Neuronal stem cell (in vitro differentiated cells): ENCODE measurements at regions not wholly inside any gene's neighbourhood (a gene's known extent, or its start where the extent isn't known, plus 50 kb on each side); places are given as distances from the start of the nearest gene placed in this dataset.

Experiments
- DNase-seq: peaks from one replicate; pipeline ENCODE4 v3.0.0-alpha.2; 2013; ENCODE audit warnings: low spot score
- H2AFZ ChIP-seq: one replicate; pipeline ENCODE4 v1.6.1; 2013; ENCODE audit warnings: mild to moderate bottlenecking, low read length, inconsistent platforms
- H2AK5ac ChIP-seq: 2 replicates; pipeline ENCODE4 v1.6.1; 2013; ENCODE audit warnings: low read depth, mild to moderate bottlenecking, inconsistent platforms, low read length, moderate library complexity, mixed read lengths
- H2BK120ac ChIP-seq: 2 replicates; pipeline ENCODE4 v1.6.1; 2013; ENCODE audit warnings: low read depth, mild to moderate bottlenecking, inconsistent platforms, low read length, moderate library complexity, mixed read lengths
- H2BK12ac ChIP-seq: one replicate; pipeline ENCODE4 v1.6.1; 2013; ENCODE audit warnings: low read length, inconsistent platforms
- H2BK15ac ChIP-seq: 2 replicates; pipeline ENCODE4 v1.6.1; 2013; ENCODE audit warnings: mild to moderate bottlenecking, low read length, inconsistent platforms, mixed read lengths
- H2BK5ac ChIP-seq: one replicate; pipeline ENCODE4 v1.6.1; 2013; ENCODE audit warnings: inconsistent platforms, mild to moderate bottlenecking, low read length, moderate library complexity
- H3K14ac ChIP-seq: one replicate; pipeline ENCODE4 v1.6.1; 2013; ENCODE audit warnings: low read length, inconsistent platforms
- H3K18ac ChIP-seq: 2 replicates; pipeline ENCODE4 v1.6.1; 2013; ENCODE audit warnings: low read length, inconsistent platforms
- H3K23ac ChIP-seq: 2 replicates; pipeline ENCODE4 v1.6.1; 2013; ENCODE audit warnings: low read depth, mild to moderate bottlenecking, mixed read lengths, low read length, inconsistent platforms; ENCODE audit not compliant: poor library complexity
- H3K27ac ChIP-seq: replicated peaks from 3 replicates; pipeline ENCODE4 v1.5.1; 2013; ENCODE audit warnings: low read length, inconsistent platforms
- H3K27me3 ChIP-seq, 3 experiments: 2 replicates each; pipeline ENCODE4 v1.6.1; 2013; ENCODE audit warnings: low read length in 3 of 3, mild to moderate bottlenecking in 2 of 3, inconsistent platforms in 1 of 3, low read depth in 1 of 3, mixed read lengths in 1 of 3, moderate library complexity in 1 of 3; ENCODE audit not compliant: control insufficient read depth in 3 of 3, insufficient read depth in 3 of 3
- H3K36me3 ChIP-seq, 2 donors: replicated peaks in 1 of 2; 2 replicates each; pipeline ENCODE4 v1.6.1; 2013; ENCODE audit warnings: low read length in 2 of 2; ENCODE audit not compliant: control insufficient read depth in 2 of 2, insufficient read depth in 2 of 2
- H3K4ac ChIP-seq: 2 replicates; pipeline ENCODE4 v1.6.1; 2013; ENCODE audit warnings: inconsistent platforms, mild to moderate bottlenecking, low read length, moderate library complexity
- H3K4me1 ChIP-seq, 2 donors: 1 replicate in 1 of 2; 2 replicates in 1 of 2; pipeline ENCODE4 v1.6.1; 2013; ENCODE audit warnings: low read length in 2 of 2, low read depth in 1 of 2; ENCODE audit not compliant: control insufficient read depth in 2 of 2, insufficient read depth in 1 of 2
- H3K4me2 ChIP-seq: one replicate; pipeline ENCODE4 v1.6.1; 2013; ENCODE audit warnings: mild to moderate bottlenecking, low read length, inconsistent platforms; ENCODE audit not compliant: insufficient read depth, poor library complexity, severe bottlenecking
- H3K4me3 ChIP-seq, 2 donors: 2 replicates each; pipeline ENCODE4 v1.5.1; 2013; ENCODE audit warnings: low read length in 2 of 2, mild to moderate bottlenecking in 2 of 2, inconsistent platforms in 1 of 2, moderate library complexity in 1 of 2
- H3K79me1 ChIP-seq: one replicate; pipeline ENCODE4 v1.6.1; 2013; ENCODE audit warnings: low read depth, mild to moderate bottlenecking, inconsistent platforms, low read length, moderate library complexity
- H3K9ac ChIP-seq: one replicate; pipeline ENCODE4 v1.6.1; 2013; ENCODE audit warnings: mild to moderate bottlenecking, low read depth, low read length, inconsistent platforms; ENCODE audit not compliant: poor library complexity
- H3K9me3 ChIP-seq, 2 donors: replicated peaks in 1 of 2; 2 replicates each; pipeline versions ENCODE3 to v1.6.1; 2013; ENCODE audit warnings: low read length in 2 of 2, mild to moderate bottlenecking in 2 of 2, inconsistent platforms in 1 of 2, low read depth in 1 of 2, mixed read lengths in 1 of 2, moderate library complexity in 1 of 2; ENCODE audit not compliant: control insufficient read depth in 2 of 2, insufficient read depth in 1 of 2
- H4K8ac ChIP-seq: one replicate; pipeline ENCODE4 v1.6.1; 2013; ENCODE audit warnings: low read depth, mild to moderate bottlenecking, inconsistent platforms, low read length, moderate library complexity
- H4K91ac ChIP-seq: one replicate; pipeline ENCODE4 v1.6.1; 2013; ENCODE audit warnings: low read length, low read depth, mild to moderate bottlenecking, inconsistent platforms; ENCODE audit not compliant: poor library complexity
- WGBS, 2 donors: extraction: QIAGEN DNeasy Blood & Tissue Kit; methylation state at CpG; one replicate each; pipeline ENCODE4 v1.1.7; 2013; ENCODE audit warnings: missing lambda C conversion rate in 2 of 2, mixed read lengths in 1 of 2; ENCODE audit not compliant: insufficient read length in 2 of 2, insufficient replicate concordance in 1 of 2; ENCODE audit errors: extremely low coverage in 2 of 2; 5-methylcytosine and 5-hydroxymethylcytosine counted together

DNA sequence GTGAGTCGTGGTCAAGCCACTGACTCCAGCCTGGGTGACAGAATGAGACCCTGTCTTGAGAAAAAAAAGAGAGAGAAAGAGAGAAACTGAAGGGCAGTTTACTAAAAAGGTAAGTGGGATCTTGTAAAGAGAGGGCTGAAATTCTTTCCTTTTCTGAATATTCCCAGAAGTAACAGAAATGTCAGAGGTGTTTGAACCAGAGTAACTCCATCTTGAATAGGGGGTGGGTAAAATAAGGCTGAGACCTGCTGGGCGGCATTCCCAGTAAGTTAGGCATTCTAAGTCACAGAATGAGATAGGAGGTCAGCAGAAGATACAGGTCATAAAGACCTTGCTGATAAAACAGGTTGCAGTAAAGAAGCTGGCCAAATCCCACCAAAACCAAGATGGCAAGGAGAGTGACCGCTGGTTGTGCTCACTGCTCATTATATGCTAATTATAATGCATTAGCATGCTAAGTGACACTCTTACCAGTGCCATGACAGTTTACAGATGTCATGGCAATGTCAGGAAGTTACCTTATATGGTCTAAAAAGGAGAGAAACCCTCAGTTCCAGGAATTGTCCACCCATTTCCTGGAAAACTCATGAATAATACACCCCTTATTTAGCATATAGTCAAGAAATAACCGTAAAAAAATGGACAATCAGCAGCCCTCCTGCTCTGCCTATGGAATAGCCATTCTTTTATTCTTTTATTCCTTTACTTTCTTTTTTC is 1334.3 kb upstream of the ZEB2 start:
- Histone ChIP-seq H3K4me2 (no peak overlapping the region), H3K27ac (no peak overlapping the region), H3K4me3 (no peak overlapping the region), H3K4ac (no peak overlapping the region), H3K14ac (no peak overlapping the region), H3K4me1 (peaks cover 0 to 3% of the 10 kb centered on the region in 2 donors), H3K27me3 (no peaks in the 10 kb centered on the region), H3K23ac (no peak overlapping the region), H3K36me3 (no peaks in the 10 kb centered on the region), H3K18ac (no peak overlapping the region), H4K91ac (no peak overlapping the region), H3K9ac (no peak overlapping the region), H3K9me3 (peaks cover 0 to 2% of the 10 kb centered on the region in 2 donors), H2BK5ac (no peak overlapping the region), H4K8ac (no peak overlapping the region), H2BK15ac (no peak overlapping the region), H2AFZ (no peak overlapping the region), H2BK120ac (no peak overlapping the region), H2AK5ac (no peak overlapping the region), H3K79me1 (no peaks in the 10 kb centered on the region), H2BK12ac (no peak overlapping the region)
- no CpG with 5 or more reads among the region's 4 CpGs for WGBS, 2 donors
- no peak for DNase-seq

DNA sequence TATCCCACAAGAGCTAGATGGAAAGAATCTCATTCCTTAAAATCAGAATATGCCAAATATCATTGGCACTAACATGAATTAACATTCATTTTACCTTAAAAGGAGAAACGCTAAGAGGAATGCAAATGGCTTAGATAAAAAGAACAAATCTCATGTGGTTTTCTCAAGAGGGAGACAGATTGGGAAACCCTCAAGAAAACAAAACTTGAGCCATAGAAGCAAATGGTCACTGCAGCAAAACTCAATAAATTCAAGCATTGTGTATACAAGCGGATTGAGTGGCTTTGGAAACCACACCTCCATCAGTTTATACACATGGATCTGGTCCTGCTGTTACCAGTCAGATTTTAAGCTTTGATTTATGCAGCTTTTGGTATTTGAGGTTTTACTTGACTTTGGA is 1331.8 kb upstream of the ZEB2 start:
- no CpG with 5 or more reads among the region's 2 CpGs for WGBS, 2 donors
- no peak overlapping the region for H3K23ac ChIP-seq
- H3K4me2 ChIP-seq: no peak overlapping the region
- no peak overlapping the region for H4K8ac ChIP-seq
- H2BK5ac ChIP-seq: no peak overlapping the region
- no peak for DNase-seq
- H3K79me1 ChIP-seq: no peaks in the 10 kb centered on the region
- H4K91ac ChIP-seq: no peak overlapping the region
- H3K4me1 ChIP-seq: peaks cover 0 to 3% of the 10 kb centered on the region in 2 donors
- no peak overlapping the region for H2BK15ac ChIP-seq
- no peaks in the 10 kb centered on the region for H3K36me3 ChIP-seq
- no peak overlapping the region for H3K4ac ChIP-seq
- H2BK12ac ChIP-seq: no peak overlapping the region
- no peak overlapping the region for H3K27ac ChIP-seq
- no peak overlapping the region for H2AK5ac ChIP-seq
- peaks cover 0 to 2% of the 10 kb centered on the region in 2 donors for H3K9me3 ChIP-seq
- H3K14ac ChIP-seq: no peak overlapping the region
- H3K27me3 ChIP-seq: no peaks in the 10 kb centered on the region
- H2BK120ac ChIP-seq: no peak overlapping the region
- H3K9ac ChIP-seq: no peak overlapping the region
- no peak overlapping the region for H2AFZ ChIP-seq
- no peak overlapping the region for H3K4me3 ChIP-seq
- no peak overlapping the region for H3K18ac ChIP-seq

DNA sequence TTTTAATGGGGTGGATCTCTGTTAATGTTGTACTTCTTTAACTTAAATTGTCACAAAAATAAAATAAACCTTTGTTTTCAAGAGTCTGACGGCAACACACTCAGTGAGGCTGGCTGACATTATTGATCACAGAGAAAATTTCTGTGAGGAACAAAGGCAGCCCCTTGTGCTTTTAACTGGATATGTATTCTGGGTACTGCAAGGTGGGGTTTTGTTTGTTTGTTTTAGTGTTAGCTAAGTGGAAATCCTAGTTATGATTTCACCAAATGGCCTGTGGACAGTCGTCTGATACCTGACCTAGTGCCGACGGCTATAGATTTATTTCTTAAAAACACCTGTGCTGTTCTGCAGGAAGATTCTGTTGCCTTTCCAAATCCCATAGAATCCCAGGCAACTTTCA is 1329.5 kb upstream of the ZEB2 start:
- Histone ChIP-seq H2BK120ac (no peak overlapping the region), H3K36me3 (no peaks in the 10 kb centered on the region), H3K4me2 (no peak overlapping the region), H3K27ac (no peak overlapping the region), H4K8ac (no peak overlapping the region), H3K4me1 (peaks cover 0 to 3% of the 10 kb centered on the region in 2 donors), H3K23ac (no peak overlapping the region), H4K91ac (no peak overlapping the region), H2BK12ac (no peak overlapping the region), H3K79me1 (no peaks in the 10 kb centered on the region), H3K9me3 (peaks cover 0 to 2% of the 10 kb centered on the region in 2 donors), H2BK15ac (no peak overlapping the region), H3K4me3 (no peak overlapping the region), H3K4ac (no peak overlapping the region), H2BK5ac (no peak overlapping the region), H3K9ac (no peak overlapping the region), H3K14ac (no peak overlapping the region), H3K18ac (no peak overlapping the region), H3K27me3 (no peaks in the 10 kb centered on the region), H2AFZ (peak overlapping the region; percentile 30), H2AK5ac (no peak overlapping the region)
- DNase-seq: no peak
- no CpG with 5 or more reads among the region's 4 CpGs for WGBS, 2 donors

DNA sequence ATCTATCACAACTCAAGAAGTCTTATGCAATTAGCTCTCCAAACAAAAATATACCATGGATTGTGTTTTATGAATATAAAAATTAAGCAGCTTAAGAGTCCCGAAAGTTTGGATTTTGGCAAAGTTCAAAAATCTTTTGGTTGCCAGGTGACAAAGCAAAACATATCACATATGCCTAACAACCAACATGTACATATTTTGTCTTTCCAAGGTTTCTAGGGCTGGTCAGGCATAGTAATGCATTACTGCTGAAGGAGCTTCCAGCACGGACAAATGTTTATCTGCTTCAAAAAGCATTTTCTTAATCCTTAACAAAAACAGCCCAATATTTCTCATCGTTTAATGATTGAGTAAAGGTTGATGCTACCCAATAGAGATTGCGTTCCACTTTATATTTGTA is 1327.1 kb upstream of the ZEB2 start:
- no peak for DNase-seq
- Histone ChIP-seq H2BK120ac (no peak overlapping the region), H3K27me3 (no peaks in the 10 kb centered on the region), H4K8ac (no peak overlapping the region), H2AFZ (no peak overlapping the region), H3K27ac (no peak overlapping the region), H3K79me1 (no peaks in the 10 kb centered on the region), H3K4me3 (no peak overlapping the region), H3K9me3 (no peaks in the 10 kb centered on the region), H3K23ac (no peak overlapping the region), H4K91ac (no peak overlapping the region), H2BK5ac (no peak overlapping the region), H3K4me1 (no peaks in the 10 kb centered on the region), H3K9ac (no peak overlapping the region), H3K18ac (no peak overlapping the region), H2BK12ac (no peak overlapping the region), H3K4me2 (no peak overlapping the region), H3K4ac (no peak overlapping the region), H2AK5ac (no peak overlapping the region), H3K36me3 (no peaks in the 10 kb centered on the region), H3K14ac (no peak overlapping the region), H2BK15ac (no peak overlapping the region)
- WGBS, 2 donors: no CpG with 5 or more reads among the region's 4 CpGs
